ENCODE measurements at regions not wholly inside any gene's neighbourhood (a gene's known extent, or its start where the extent isn't known, plus 50 kb on each side); places are given as distances from the start of the nearest gene placed in this dataset.

- no peak for TF ChIP-seq CTCF (conservative IDR thresholded peaks at IDR 0.05; ENCODE audit: low read length)
- TF ChIP-seq EZH2phosphoT487 (IDR thresholded peaks at IDR 0.05; ENCODE audit: borderline replicate concordance) = no peak
Measured at GRCh38 chr12:33253178-33253577, 186.4 kb downstream of the SYT10 start.

Measured in Loucy (cell line).